HCT116 (cell line): ENCODE measurements at regions not wholly inside any gene's neighbourhood (a gene's known extent, or its start where the extent isn't known, plus 50 kb on each side); places are given as distances from the start of the nearest gene placed in this dataset.

Source experiments
- CTCF ChIP-seq, 3 experiments: fragments of 200-600 bp in 1 of 3; sonication (generic) in 1 of 3; IDR thresholded peaks in 2 of 3; conservative IDR thresholded peaks in 1 of 3; 2 replicates each; pipeline ENCODE4 v1.5.1; 2012 to 2017; ENCODE audit warnings: low read depth in 2 of 3, low read length in 2 of 3, antibody characterized with exemption in 1 of 3, borderline replicate concordance in 1 of 3, control low read depth in 1 of 3, mild to moderate bottlenecking in 1 of 3, mixed read lengths in 1 of 3, mixed run types in 1 of 3, moderate library complexity in 1 of 3; ENCODE audit not compliant: insufficient read depth in 1 of 3
- MAX ChIP-seq: IDR thresholded peaks from 2 replicates; pipeline ENCODE4 v1.6.1; 2012

- no peak for TF ChIP-seq MAX
- no peak for TF ChIP-seq CTCF (IDR thresholded peaks at IDR 0.05 in 2 of 3, conservative IDR thresholded peaks at IDR 0.05 in 1 of 3; ENCODE audit: borderline replicate concordance in 1 of 3, insufficient read depth in 1 of 3, low read depth in 2 of 3, low read length in 2 of 3)
Measured at GRCh38 chr6:153568628-153569027, 437.5 kb upstream of the RGS17 start.
